Lower leg skin (tissue), 3 donors: ENCODE measurements at regions not wholly inside any gene's neighbourhood (a gene's known extent, or its start where the extent isn't known, plus 50 kb on each side); places are given as distances from the start of the nearest gene placed in this dataset.

ENCODE experiments used
- POLR2A ChIP-seq, 2 donors: fragments of 450-650 bp; IDR thresholded peaks; one replicate each; pipeline ENCODE4 v1.6.1; 2016 to 2017; ENCODE audit warnings: antibody characterized with exemption in 2 of 2, mild to moderate bottlenecking in 1 of 2, moderate library complexity in 1 of 2
- TF ChIP-seq, protein P1 (sequence below), 3 donors: fragments of 450-650 bp; IDR thresholded peaks; one replicate each; pipeline ENCODE4 v1.5.1; 2016; ENCODE audit warnings: antibody characterized with exemption in 3 of 3, mild to moderate bottlenecking in 3 of 3, moderate library complexity in 2 of 3

DNA sequence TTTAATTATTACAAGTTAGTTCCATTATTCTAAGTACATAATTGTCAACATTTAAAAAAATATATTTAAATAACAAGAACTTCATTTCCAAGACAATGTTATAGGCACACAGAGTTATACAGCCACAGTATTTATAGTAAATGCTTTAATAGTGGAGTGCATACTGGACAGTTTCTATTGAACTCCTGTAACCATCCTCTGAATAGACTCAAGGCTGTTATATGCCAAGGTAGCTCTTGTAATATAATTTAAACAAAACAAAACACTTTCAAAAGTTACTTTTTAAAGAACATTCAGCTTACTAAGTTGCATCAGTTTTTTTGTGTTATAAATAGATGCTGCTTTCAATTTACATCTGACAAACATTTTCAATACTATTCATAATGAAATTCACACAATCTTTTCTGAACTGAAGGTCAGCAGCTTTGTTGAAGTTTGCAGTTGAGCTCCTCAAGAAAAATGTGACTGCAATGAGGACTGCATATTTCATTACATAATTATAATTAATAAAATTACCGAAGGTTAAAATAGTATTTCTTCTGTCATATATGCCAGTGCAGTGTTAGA lies 549.9 kb upstream of the CYLC2 start:
- no peak for TF ChIP-seq POLR2A (IDR thresholded peaks at IDR 0.05)
- TF ChIP-seq, protein P1, sequence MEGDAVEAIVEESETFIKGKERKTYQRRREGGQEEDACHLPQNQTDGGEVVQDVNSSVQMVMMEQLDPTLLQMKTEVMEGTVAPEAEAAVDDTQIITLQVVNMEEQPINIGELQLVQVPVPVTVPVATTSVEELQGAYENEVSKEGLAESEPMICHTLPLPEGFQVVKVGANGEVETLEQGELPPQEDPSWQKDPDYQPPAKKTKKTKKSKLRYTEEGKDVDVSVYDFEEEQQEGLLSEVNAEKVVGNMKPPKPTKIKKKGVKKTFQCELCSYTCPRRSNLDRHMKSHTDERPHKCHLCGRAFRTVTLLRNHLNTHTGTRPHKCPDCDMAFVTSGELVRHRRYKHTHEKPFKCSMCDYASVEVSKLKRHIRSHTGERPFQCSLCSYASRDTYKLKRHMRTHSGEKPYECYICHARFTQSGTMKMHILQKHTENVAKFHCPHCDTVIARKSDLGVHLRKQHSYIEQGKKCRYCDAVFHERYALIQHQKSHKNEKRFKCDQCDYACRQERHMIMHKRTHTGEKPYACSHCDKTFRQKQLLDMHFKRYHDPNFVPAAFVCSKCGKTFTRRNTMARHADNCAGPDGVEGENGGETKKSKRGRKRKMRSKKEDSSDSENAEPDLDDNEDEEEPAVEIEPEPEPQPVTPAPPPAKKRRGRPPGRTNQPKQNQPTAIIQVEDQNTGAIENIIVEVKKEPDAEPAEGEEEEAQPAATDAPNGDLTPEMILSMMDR (IDR thresholded peaks at IDR 0.05), result no peak
